GM18505 (cell line): ENCODE measurements at regions not wholly inside any gene's neighbourhood (a gene's known extent, or its start where the extent isn't known, plus 50 kb on each side); places are given as distances from the start of the nearest gene placed in this dataset.
"Not testable (repeated sequence)": the region's sequence is repeated elsewhere in the genome, so short reads cannot be mapped to it uniquely, and the experiment has no call there.

ENCODE experiments used
- ATAC-seq: cut with Tn5 transposase; IDR thresholded peaks from one replicate; pipeline ENCODE4 v1.9.1; 2021; ENCODE audit not compliant: unreplicated experiment
- POLR2A ChIP-seq: IDR thresholded peaks from 4 replicates; pipeline ENCODE4 v1.6.1; 2011; ENCODE audit warnings: borderline replicate concordance; ENCODE audit not compliant: insufficient read depth, insufficient read length; ENCODE audit errors: extremely low read depth

- no peak for TF ChIP-seq POLR2A
- ATAC-seq: no peak
Measured at GRCh38 chr4:181838253-181838652, 404.9 kb upstream of the TENM3 start.

GRCh38 chr4:181843797-181844196, 399.4 kb upstream of the TENM3 start:
- ATAC-seq: not testable (repeated sequence)

GRCh38 chr4:181845617-181846016, 397.6 kb upstream of the TENM3 start:
- no peak for TF ChIP-seq POLR2A
- ATAC-seq: no peak

GRCh38 chr4:181846934-181847333, 396.3 kb upstream of the TENM3 start:
- TF ChIP-seq POLR2A: no peak
- no peak for ATAC-seq

GRCh38 chr4:181848357-181848756, 394.8 kb upstream of the TENM3 start:
- no peak for TF ChIP-seq POLR2A
- no peak for ATAC-seq

- ATAC-seq: no peak
- no peak for TF ChIP-seq POLR2A
Measured at GRCh38 chr4:181849472-181849871, 393.7 kb upstream of the TENM3 start.

GRCh38 chr4:181853881-181854511, 389.2 kb upstream of the TENM3 start:
- no peak for ATAC-seq

GRCh38 chr4:181855307-181855706, 387.9 kb upstream of the TENM3 start:
- TF ChIP-seq POLR2A: no peak
- no peak for ATAC-seq

More at GRCh38 chr4:181853881-181854511, 389.2 kb upstream of the TENM3 start:
- TF ChIP-seq POLR2A: no peak

- ATAC-seq: not testable (repeated sequence)
Measured at GRCh38 chr4:181857471-181857870, 385.7 kb upstream of the TENM3 start.

- no peak for ATAC-seq
- TF ChIP-seq POLR2A: no peak
Measured at GRCh38 chr4:181858741-181859140, 384.5 kb upstream of the TENM3 start.

GRCh38 chr4:181859439-181859838, 383.8 kb upstream of the TENM3 start:
- no peak for ATAC-seq
- no peak for TF ChIP-seq POLR2A

GRCh38 chr4:181860157-181860556, 383.0 kb upstream of the TENM3 start:
- ATAC-seq: no peak
- TF ChIP-seq POLR2A: no peak

- no peak for TF ChIP-seq POLR2A
- no peak for ATAC-seq
Measured at GRCh38 chr4:181860668-181861067, 382.5 kb upstream of the TENM3 start.

- ATAC-seq: no peak
- no peak for TF ChIP-seq POLR2A
Measured at GRCh38 chr4:181863856-181864255, 379.3 kb upstream of the TENM3 start.

GRCh38 chr4:181870326-181870725, 372.9 kb upstream of the TENM3 start:
- no peak for TF ChIP-seq POLR2A
- ATAC-seq: no peak
